SU-DHL-6 (cell line): ENCODE measurements at regions not wholly inside any gene's neighbourhood (a gene's known extent, or its start where the extent isn't known, plus 50 kb on each side); places are given as distances from the start of the nearest gene placed in this dataset.

Source experiments
- H2AFZ ChIP-seq: fragments of 200-600 bp; sonication (generic); 2 replicates; pipeline ENCODE4 v1.6.1; 2014; ENCODE audit warnings: low read depth, mild to moderate bottlenecking, moderate library complexity, mixed read lengths, antibody characterized with exemption, low read length; ENCODE audit not compliant: severe bottlenecking
- H3F3A ChIP-seq: fragments of 200-600 bp; shearing (Covaris generic); 2 replicates; pipeline ENCODE4 v1.6.0; 2016; ENCODE audit warnings: antibody characterized with exemption, mild to moderate bottlenecking; ENCODE audit not compliant: insufficient read depth
- H3K27ac ChIP-seq: fragments of 200-600 bp; sonication (generic); 2 replicates; pipeline ENCODE4 v1.5.1; 2016; ENCODE audit warnings: low read depth, mild to moderate bottlenecking, low read length, moderate library complexity, mixed read lengths
- H3K27me3 ChIP-seq: fragments of 200-600 bp; sonication (generic), shearing (Covaris generic); 2 replicates; pipeline ENCODE4 v1.6.0; 2014; ENCODE audit warnings: mild to moderate bottlenecking, low read length
- H3K36me3 ChIP-seq: fragments of 200-600 bp; sonication (generic); 2 replicates; pipeline ENCODE4 v1.6.1; 2014; ENCODE audit warnings: mild to moderate bottlenecking, low read length, mixed read lengths
- H3K4me2 ChIP-seq: fragments of 300-600, 200-600 bp; shearing (Covaris generic), sonication (generic); 2 replicates; pipeline ENCODE4 v1.6.0; 2014; ENCODE audit warnings: low read length, low read depth, mild to moderate bottlenecking; ENCODE audit not compliant: poor library complexity, severe bottlenecking
- H3K4me3 ChIP-seq: fragments of 200-600 bp; sonication (generic); 2 replicates; pipeline ENCODE4 v1.5.1; 2014; ENCODE audit warnings: antibody characterized with exemption, low read length, mild to moderate bottlenecking, mixed read lengths; ENCODE audit not compliant: insufficient read depth, poor library complexity, severe bottlenecking
- H3K79me2 ChIP-seq: fragments of 200-600 bp; sonication (generic); 2 replicates; pipeline ENCODE4 v1.6.1; 2014; ENCODE audit warnings: mild to moderate bottlenecking, low read length, moderate library complexity; ENCODE audit not compliant: insufficient read depth
- H3K9ac ChIP-seq: fragments of 200-600 bp; sonication (generic); 2 replicates; pipeline ENCODE4 v1.7.0; 2014; ENCODE audit warnings: mild to moderate bottlenecking, low read length
- H3K9me2 ChIP-seq: fragments of 200-600 bp; sonication (generic); replicated peaks from 2 replicates; pipeline ENCODE4 v1.6.1; 2014; ENCODE audit warnings: low read length; ENCODE audit not compliant: insufficient read depth
- H3K9me3 ChIP-seq: fragments of 200-600 bp; sonication (generic); 2 replicates; pipeline ENCODE4 v1.6.1; 2014; ENCODE audit warnings: low read length, mixed read lengths; ENCODE audit not compliant: insufficient read depth
- H4K20me1 ChIP-seq: fragments of 200-600 bp; sonication (generic); 2 replicates; pipeline ENCODE4 v1.6.1; 2014; ENCODE audit warnings: low read depth, mild to moderate bottlenecking, antibody characterized with exemption, low read length, moderate library complexity, mixed read lengths
- EZH2phosphoT487 ChIP-seq: fragments of 200-600 bp; sonication (generic), shearing (Covaris generic); conservative IDR thresholded peaks from 2 replicates; pipeline ENCODE4 v1.6.1; 2018; ENCODE audit warnings: mild to moderate bottlenecking, antibody characterized with exemption, low read length, moderate library complexity, mixed read lengths
- TF ChIP-seq, protein P1 (sequence below): fragments of 200-600 bp; sonication (generic); IDR thresholded peaks from one replicate; pipeline ENCODE4 v1.5.1; 2017; ENCODE audit warnings: antibody characterized with exemption, mild to moderate bottlenecking, low read length, moderate library complexity; ENCODE audit not compliant: insufficient read depth, poor library complexity, severe bottlenecking

- Histone ChIP-seq H3K4me3 (peak overlapping the region; percentile 23), H3K27ac (peak overlapping the region; percentile 71), H3K9ac (peak overlapping the region; percentile 40), H3K9me3 (no peaks in the 10 kb centered on the region), H3F3A (no peaks in the 10 kb centered on the region), H3K27me3 (no peaks in the 10 kb centered on the region), H3K4me2 (peak overlapping the region; percentile 59), H3K9me2 (no peaks in the 10 kb centered on the region), H3K79me2 (no peaks in the 10 kb centered on the region), H3K36me3 (no peaks in the 10 kb centered on the region), H4K20me1 (no peaks in the 10 kb centered on the region), H2AFZ (peak overlapping the region; percentile 5)
- TF ChIP-seq, protein P1, sequence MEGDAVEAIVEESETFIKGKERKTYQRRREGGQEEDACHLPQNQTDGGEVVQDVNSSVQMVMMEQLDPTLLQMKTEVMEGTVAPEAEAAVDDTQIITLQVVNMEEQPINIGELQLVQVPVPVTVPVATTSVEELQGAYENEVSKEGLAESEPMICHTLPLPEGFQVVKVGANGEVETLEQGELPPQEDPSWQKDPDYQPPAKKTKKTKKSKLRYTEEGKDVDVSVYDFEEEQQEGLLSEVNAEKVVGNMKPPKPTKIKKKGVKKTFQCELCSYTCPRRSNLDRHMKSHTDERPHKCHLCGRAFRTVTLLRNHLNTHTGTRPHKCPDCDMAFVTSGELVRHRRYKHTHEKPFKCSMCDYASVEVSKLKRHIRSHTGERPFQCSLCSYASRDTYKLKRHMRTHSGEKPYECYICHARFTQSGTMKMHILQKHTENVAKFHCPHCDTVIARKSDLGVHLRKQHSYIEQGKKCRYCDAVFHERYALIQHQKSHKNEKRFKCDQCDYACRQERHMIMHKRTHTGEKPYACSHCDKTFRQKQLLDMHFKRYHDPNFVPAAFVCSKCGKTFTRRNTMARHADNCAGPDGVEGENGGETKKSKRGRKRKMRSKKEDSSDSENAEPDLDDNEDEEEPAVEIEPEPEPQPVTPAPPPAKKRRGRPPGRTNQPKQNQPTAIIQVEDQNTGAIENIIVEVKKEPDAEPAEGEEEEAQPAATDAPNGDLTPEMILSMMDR, result no peak
- TF ChIP-seq EZH2phosphoT487, result no peak
Observed at GRCh38 chrX:13473442-13474163, 95.8 kb upstream of the EGFL6 start.

- Histone ChIP-seq H3K4me2 (peak overlapping the region; percentile 59), H3K27me3 (no peaks in the 10 kb centered on the region), H3K36me3 (no peaks in the 10 kb centered on the region), H3K9me3 (no peaks in the 10 kb centered on the region), H3K4me3 (peak overlapping the region; percentile 23), H3K27ac (peak overlapping the region; percentile 71), H2AFZ (peak overlapping the region; percentile 5), H4K20me1 (no peaks in the 10 kb centered on the region), H3K9me2 (no peaks in the 10 kb centered on the region), H3K79me2 (no peaks in the 10 kb centered on the region), H3K9ac (peak overlapping the region; percentile 40), H3F3A (no peaks in the 10 kb centered on the region)
- TF ChIP-seq, protein P1, result no peak
- TF ChIP-seq EZH2phosphoT487, result no peak
Observed at GRCh38 chrX:13472975-13473374, 96.4 kb upstream of the EGFL6 start.

DNA sequence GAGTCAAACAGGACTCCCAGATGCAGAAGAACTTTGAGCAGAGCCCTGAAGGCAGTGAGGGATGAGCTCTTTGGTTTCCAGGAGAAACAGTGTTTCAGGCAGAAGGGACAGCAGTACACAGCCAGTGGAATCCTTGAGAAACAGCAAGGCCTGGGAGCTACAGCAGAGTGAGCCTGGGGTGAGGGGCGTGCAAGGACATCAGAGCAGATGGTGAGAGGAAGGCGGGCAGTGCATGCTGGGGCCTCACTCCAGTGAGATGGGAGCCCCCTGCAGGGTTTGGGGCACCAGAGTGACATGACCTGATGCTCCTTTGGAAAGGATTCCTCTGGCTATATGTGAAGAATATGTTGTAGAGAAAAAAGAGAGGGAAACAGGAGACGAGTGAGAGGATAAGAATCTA is 98.1 kb upstream of the EGFL6 start:
- Histone ChIP-seq H3K36me3 (no peaks in the 10 kb centered on the region), H3K9me2 (no peaks in the 10 kb centered on the region), H3F3A (no peaks in the 10 kb centered on the region), H3K4me3 (no peak overlapping the region), H3K9ac (no peak overlapping the region), H3K9me3 (no peaks in the 10 kb centered on the region), H3K79me2 (no peaks in the 10 kb centered on the region), H3K27ac (no peak overlapping the region), H3K4me2 (no peak overlapping the region), H4K20me1 (no peaks in the 10 kb centered on the region), H3K27me3 (no peaks in the 10 kb centered on the region), H2AFZ (no peak overlapping the region)
- no peak for TF ChIP-seq EZH2phosphoT487
- TF ChIP-seq, protein P1, result no peak
